Stromal cell of bone marrow (primary cell): ENCODE measurements at regions not wholly inside any gene's neighbourhood (a gene's known extent, or its start where the extent isn't known, plus 50 kb on each side); places are given as distances from the start of the nearest gene placed in this dataset.

Experiments used
- DNase-seq: peaks from one replicate; pipeline ENCODE4 v3.0.0-alpha.2; 2012; ENCODE audit warnings: low read depth

GRCh38 chr2:126793885-126794613, 104.6 kb upstream of the TEX51 start:
- no peak for DNase-seq

GRCh38 chr2:126795656-126796055, 103.0 kb upstream of the TEX51 start:
- DNase-seq: no peak

DNA sequence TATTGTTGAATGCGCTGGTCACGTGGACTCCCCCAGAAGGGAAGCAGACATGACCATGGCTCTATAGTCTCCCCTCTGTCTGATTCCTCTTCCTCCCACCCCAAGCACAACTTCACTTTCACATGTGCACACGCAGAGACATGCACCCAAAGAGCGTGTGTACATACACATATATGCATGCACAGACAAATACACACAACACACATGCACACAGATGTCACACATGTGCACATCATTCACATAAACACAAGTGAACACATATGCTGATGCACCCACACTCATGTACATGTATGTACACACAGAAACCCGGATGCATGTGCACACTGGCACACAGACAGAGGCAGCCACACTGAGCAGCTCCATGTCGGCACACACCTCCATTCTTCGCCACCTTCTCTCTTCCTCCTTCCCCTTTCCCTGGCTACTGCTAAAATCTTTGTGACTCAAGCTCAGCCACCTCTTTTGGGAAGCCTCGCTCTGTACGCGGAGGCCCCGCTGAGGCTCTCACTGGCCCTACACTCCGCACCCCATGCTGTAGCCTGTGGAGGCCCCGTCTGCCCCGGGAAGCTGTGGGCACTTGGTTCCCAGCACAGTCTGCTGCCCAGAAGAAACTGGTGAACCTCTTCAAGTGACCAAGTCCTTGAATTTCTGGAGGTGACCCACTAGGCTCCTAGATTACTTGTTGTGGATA, 101.6 kb upstream of the TEX51 start:
- no peak for DNase-seq

DNA sequence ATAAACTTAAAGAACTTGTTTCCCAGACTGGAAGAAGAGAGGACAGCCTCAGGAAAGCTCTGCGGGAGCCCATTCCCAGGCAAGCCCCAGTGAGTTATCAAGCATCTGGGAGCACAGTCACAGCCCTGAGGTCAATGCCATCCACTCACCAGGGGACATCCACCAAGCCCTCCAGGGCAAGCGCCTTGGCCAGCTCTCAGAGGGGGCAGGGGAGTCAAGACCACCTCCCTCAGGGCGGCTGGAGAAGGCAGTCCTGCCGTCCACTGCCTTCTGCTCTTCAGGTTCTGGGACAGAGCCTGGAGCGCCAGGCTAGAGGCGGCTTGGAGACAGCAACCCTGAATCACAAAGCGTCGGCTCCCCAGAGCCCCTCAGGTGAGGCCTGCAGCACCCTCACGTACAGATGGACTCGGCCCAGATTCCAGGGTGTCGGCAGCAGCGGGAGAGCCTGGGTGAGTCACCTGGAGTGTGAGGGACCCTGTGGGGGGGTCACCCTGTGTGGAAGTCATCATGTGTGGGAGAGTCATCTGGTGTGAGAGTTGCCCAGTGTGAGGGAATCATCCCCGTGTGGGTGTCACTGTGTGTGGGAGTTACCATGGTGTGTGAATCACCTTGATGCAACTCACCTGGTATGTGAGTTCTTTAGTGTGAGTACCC, 100.9 kb upstream of the TEX51 start:
- DNase-seq: no peak

GRCh38 chr2:126798276-126799140, 100.2 kb upstream of the TEX51 start:
- DNase-seq: no peak

DNA sequence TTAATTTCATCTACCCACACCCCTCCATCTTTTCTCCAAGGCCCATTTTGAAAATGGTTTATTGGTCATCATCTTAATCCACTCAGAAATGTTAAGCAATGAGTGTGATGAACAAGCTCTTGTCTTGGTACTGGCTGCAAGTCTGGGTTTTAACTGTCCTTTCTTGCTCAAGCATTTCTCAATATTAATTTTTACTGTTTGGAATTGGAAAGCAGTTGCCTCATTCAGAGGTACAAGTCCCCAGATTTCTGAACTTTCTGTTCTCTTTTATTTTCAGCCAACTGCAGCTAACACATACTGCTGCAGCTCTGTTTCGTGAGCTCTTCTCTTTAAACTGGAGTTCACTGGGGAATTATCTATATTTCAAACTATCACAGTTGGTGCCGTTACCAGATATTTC, 99.4 kb upstream of the TEX51 start:
- no peak for DNase-seq

- no peak for DNase-seq
Observed at GRCh38 chr2:126801473-126801872, 97.2 kb upstream of the TEX51 start.

- DNase-seq: no peak
Observed at GRCh38 chr2:126802316-126802715, 96.4 kb upstream of the TEX51 start.

GRCh38 chr2:126802774-126803433, 95.8 kb upstream of the TEX51 start:
- no peak for DNase-seq

- no peak for DNase-seq
Observed at GRCh38 chr2:126803434-126803775, 95.3 kb upstream of the TEX51 start.

- DNase-seq: no peak
Observed at GRCh38 chr2:126804347-126804746, 94.3 kb upstream of the TEX51 start.

- no peak for DNase-seq
Observed at GRCh38 chr2:126808929-126809328, 89.8 kb upstream of the TEX51 start.

DNA sequence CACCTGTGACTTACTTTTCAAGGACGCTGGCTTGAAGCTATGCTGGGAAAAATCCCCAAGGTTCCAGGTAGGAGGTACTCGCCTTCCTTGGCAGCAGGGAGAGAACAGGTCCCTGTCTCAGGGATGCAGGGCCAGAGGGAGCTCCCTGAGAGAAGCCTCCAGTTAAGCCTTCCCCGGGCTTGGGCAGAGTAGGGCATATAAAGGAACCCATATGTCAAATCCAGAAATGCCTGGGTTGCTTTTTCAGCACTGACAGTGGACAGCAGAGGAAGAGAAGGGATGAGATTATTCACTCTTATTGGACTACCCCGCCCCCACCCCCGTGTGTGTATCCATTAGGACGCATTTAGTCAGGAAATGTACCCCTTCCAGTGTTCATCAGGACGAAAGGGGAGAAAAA, 89.3 kb upstream of the TEX51 start:
- no peak for DNase-seq

DNA sequence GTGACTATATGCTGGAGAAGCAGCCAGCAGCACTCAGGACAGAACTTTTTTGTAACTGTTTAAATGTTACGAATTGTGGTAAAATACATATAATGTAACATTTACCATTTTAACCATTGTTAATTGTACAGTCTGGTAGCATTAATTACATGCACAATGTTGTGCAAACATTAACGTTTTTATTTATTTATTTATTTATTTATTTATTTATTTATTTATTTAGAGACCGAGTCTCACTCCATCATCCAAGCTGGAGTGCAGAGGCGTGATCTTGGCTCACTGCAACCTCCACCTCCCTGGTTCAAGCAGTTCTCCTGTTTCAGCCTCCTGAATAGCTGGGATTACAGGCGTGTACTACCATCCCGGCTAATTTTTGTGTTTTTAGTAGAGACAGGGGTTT, 88.7 kb upstream of the TEX51 start:
- no peak for DNase-seq

DNA sequence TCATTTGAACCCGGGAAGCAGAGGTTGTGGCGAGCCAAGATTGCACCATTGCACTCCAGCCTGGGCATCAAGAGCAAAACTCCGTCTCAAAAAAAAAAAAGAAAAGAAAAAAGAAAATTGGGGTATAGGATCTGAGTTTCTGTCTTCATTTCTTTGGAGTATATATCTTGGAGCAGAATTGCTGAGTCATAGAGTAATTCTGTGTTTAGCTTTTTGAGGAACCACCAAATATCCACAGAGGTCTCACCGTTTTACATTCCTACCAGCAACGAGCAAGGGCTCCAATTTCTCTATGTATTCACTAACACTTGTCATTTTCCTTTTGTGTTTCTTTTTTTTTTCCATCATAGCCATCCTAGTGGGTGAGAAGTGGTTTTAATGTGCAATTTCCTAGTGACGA, 87.6 kb upstream of the TEX51 start:
- no peak for DNase-seq

DNA sequence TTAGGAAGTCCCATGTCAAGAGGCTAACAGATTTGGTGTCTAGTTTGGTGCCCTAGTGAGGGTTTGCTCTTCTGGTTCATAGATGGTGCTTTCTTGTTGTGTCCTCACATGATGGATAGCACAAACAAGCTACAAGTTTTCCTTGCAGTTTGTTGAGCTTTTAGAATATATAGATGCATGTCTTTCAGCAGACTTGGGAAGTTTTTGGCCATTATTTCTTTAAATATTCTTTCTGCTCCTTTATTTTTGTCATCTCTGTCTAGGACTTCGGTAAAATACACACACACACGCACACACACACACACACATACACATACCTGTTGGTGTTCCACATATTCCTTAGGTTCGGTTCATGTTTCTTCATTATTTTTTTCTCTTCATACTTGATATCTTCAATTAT, 81.5 kb upstream of the TEX51 start:
- no peak for DNase-seq

- DNase-seq: no peak
Observed at GRCh38 chr2:126822115-126822514, 76.6 kb upstream of the TEX51 start.

- DNase-seq: no peak
Observed at GRCh38 chr2:126822921-126823320, 75.8 kb upstream of the TEX51 start.

DNA sequence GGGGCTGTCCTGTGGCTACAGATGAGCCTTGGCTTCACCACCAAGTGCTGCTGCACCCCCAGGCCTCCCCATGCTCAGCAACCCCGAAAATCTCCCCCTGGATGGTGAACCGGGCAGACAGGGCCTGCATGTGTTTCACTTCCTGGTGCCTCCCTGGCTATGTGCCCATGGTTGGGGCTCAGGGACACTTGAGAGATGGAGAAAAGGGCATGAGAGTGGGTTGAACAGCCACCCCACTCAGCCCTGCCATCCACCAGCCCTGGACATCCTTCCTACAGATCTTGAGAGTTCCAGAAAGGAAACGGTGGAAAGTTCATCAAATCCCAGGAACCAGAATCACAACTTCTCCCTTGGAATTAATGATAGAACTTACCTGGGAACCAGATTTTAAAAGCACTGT, 74.7 kb upstream of the TEX51 start:
- DNase-seq: no peak

GRCh38 chr2:126824663-126825062, 74.0 kb upstream of the TEX51 start:
- no peak for DNase-seq

- no peak for DNase-seq
Observed at GRCh38 chr2:126825316-126825715, 73.4 kb upstream of the TEX51 start.

DNA sequence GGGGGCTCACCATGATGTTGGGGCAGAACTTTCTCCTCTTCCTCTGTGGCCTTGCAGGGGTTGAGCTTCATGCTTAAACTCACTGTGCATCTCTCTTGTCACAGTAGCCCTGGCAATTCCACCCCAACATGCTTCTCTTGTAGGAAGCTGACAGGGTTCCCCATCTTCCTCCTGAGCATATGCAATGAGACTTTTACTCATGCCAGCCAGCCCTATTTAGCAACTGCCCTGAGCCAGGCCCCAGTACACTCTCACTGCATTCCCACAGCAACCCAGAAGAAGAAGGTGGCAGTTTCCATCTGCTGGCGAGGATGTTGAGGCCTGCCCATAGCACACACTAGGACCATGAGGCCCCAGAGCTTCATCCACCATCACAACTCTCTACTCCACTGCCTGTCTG, 72.2 kb upstream of the TEX51 start:
- DNase-seq: no peak
